SK-N-SH treated with all-trans-retinoic acid at 6 μM for 48 hours (cell line): ENCODE measurements at regions not wholly inside any gene's neighbourhood (a gene's known extent, or its start where the extent isn't known, plus 50 kb on each side); places are given as distances from the start of the nearest gene placed in this dataset.

ENCODE experiments used
- BACH2 ChIP-seq: fragments of 250-450 bp; sonication (Bioruptor Pico); IDR thresholded peaks from 2 replicates; pipeline ENCODE4 v1.9.0; 2021; ENCODE audit warnings: mild to moderate bottlenecking, borderline replicate concordance
- TCF4 ChIP-seq: fragments of 250-450 bp; sonication (Bioruptor Pico); IDR thresholded peaks from 2 replicates; pipeline ENCODE4 v1.8.0; 2021; ENCODE audit warnings: mild to moderate bottlenecking, moderate library complexity, borderline replicate concordance
- ZFP3 ChIP-seq: fragments of 250-450 bp; sonication (Bioruptor Pico); IDR thresholded peaks from 2 replicates; pipeline ENCODE4 v1.5.0; 2020; ENCODE audit warnings: mild to moderate bottlenecking, moderate library complexity
- TF ChIP-seq, protein P1 (sequence below): fragments of 250-450 bp; sonication (Bioruptor Pico); IDR thresholded peaks from 2 replicates; pipeline ENCODE4 v1.5.1; 2020; ENCODE audit warnings: low read depth, mild to moderate bottlenecking, moderate library complexity
- TF ChIP-seq, protein P2 (sequence below): fragments of 250-450 bp; sonication (Bioruptor Pico); IDR thresholded peaks from 2 replicates; pipeline ENCODE4 v1.8.0; 2020; ENCODE audit warnings: mild to moderate bottlenecking, moderate library complexity, borderline replicate concordance

DNA sequence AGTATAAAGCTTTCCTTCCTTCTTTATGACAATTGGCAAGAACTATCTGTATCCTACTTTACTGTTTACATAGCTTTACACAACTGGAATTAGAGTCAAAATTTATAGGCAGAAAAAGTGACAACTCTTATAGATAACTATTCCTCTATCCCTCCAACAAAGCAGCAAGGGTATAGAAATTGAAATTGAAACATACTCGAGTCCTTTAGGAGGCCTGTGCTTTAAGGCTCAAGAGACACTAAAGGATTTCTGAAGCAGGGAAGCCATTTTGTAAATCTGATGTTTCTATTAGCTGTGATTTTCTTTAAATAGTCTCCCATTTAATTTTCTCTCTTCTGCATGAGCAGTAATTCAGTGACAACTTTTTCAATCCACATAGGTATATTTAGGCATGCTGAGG lies 567.6 kb upstream of the MAN1A1 start:
- TF ChIP-seq, protein P1, sequence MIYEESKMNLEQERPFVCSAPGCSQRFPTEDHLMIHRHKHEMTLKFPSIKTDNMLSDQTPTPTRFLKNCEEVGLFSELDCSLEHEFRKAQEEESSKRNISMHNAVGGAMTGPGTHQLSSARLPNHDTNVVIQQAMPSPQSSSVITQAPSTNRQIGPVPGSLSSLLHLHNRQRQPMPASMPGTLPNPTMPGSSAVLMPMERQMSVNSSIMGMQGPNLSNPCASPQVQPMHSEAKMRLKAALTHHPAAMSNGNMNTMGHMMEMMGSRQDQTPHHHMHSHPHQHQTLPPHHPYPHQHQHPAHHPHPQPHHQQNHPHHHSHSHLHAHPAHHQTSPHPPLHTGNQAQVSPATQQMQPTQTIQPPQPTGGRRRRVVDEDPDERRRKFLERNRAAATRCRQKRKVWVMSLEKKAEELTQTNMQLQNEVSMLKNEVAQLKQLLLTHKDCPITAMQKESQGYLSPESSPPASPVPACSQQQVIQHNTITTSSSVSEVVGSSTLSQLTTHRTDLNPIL (CRISPR knock-in tag) = no peak
- no peak for TF ChIP-seq ZFP3
- no peak for TF ChIP-seq TCF4 (CRISPR knock-in tag)
- TF ChIP-seq, protein P2, sequence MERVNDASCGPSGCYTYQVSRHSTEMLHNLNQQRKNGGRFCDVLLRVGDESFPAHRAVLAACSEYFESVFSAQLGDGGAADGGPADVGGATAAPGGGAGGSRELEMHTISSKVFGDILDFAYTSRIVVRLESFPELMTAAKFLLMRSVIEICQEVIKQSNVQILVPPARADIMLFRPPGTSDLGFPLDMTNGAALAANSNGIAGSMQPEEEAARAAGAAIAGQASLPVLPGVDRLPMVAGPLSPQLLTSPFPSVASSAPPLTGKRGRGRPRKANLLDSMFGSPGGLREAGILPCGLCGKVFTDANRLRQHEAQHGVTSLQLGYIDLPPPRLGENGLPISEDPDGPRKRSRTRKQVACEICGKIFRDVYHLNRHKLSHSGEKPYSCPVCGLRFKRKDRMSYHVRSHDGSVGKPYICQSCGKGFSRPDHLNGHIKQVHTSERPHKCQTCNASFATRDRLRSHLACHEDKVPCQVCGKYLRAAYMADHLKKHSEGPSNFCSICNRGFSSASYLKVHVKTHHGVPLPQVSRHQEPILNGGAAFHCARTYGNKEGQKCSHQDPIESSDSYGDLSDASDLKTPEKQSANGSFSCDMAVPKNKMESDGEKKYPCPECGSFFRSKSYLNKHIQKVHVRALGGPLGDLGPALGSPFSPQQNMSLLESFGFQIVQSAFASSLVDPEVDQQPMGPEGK (CRISPR knock-in tag) = no peak
- TF ChIP-seq BACH2 (CRISPR knock-in tag) = no peak
